Aorta (tissue), 5 donors: ENCODE measurements at regions not wholly inside any gene's neighbourhood (a gene's known extent, or its start where the extent isn't known, plus 50 kb on each side); places are given as distances from the start of the nearest gene placed in this dataset.
"Not testable (repeated sequence)": the region's sequence is repeated elsewhere in the genome, so short reads cannot be mapped to it uniquely, and the experiment has no call there.

Source experiments
- ATAC-seq: fragments of 200-7000 bp; cut with Tn5 transposase; one replicate; pipeline ENCODE4 v1.9.1; 2022; ENCODE audit warnings: moderate library complexity; ENCODE audit not compliant: low FRiP score
- DNase-seq, 2 donors: peaks; one replicate each; pipeline ENCODE4 v3.0.0-alpha.2; 2020
- H3K27ac ChIP-seq, 2 donors: one replicate each; pipeline ENCODE4 v1.5.1; 2013; ENCODE audit warnings: low read length in 2 of 2, mild to moderate bottlenecking in 2 of 2, moderate library complexity in 2 of 2, control low read depth in 1 of 2, inconsistent platforms in 1 of 2, low read depth in 1 of 2
- H3K27me3 ChIP-seq, 2 donors: one replicate each; pipeline ENCODE4 v1.6.1; 2013; ENCODE audit warnings: control low read depth in 1 of 2, low read length in 1 of 2, mild to moderate bottlenecking in 1 of 2, moderate library complexity in 1 of 2; ENCODE audit not compliant: insufficient read depth in 2 of 2, control insufficient read depth in 1 of 2
- H3K36me3 ChIP-seq, 2 donors: one replicate each; pipeline ENCODE4 v1.6.1; 2013; ENCODE audit warnings: control low read depth in 1 of 2, low read length in 1 of 2, mild to moderate bottlenecking in 1 of 2; ENCODE audit not compliant: insufficient read depth in 2 of 2, control insufficient read depth in 1 of 2
- H3K4me1 ChIP-seq, 2 donors: one replicate each; pipeline ENCODE4 v1.6.1; 2013; ENCODE audit warnings: low read length in 2 of 2, control low read depth in 1 of 2, mild to moderate bottlenecking in 1 of 2, moderate library complexity in 1 of 2; ENCODE audit not compliant: insufficient read depth in 2 of 2, control insufficient read depth in 1 of 2
- H3K4me3 ChIP-seq, 2 donors: one replicate each; pipeline ENCODE4 v1.5.1; 2013; ENCODE audit warnings: low read length in 2 of 2, control low read depth in 1 of 2, mild to moderate bottlenecking in 1 of 2
- H3K9me3 ChIP-seq: one replicate; pipeline ENCODE4 v1.6.1; 2013; ENCODE audit warnings: mild to moderate bottlenecking, low read length; ENCODE audit not compliant: control insufficient read depth
- WGBS, 2 donors: extraction: QIAGEN DNeasy Blood & Tissue Kit; methylation state at CpG; one replicate each; pipeline ENCODE4 v1.1.7; 2013; 5-methylcytosine and 5-hydroxymethylcytosine counted together
- intact Hi-C, 2 donors: fragments of 100-400 bp; cut with DNase I; formaldehyde crosslinking; loops; one replicate each; pipeline versions ENCODE4 v1.14.2 to v1.15.0; 2022
- donor health status: healthy with polysubstance abuse.
- donor health status: Bipolar disorder and iron deficiency.
- donor health status: DM: no; HTN: no; CAD: no.
- donor health status: DM: no; HTN: no; CAD: no.
- donor health status: DM: yes; HTN: yes; CAD: no.

DNA sequence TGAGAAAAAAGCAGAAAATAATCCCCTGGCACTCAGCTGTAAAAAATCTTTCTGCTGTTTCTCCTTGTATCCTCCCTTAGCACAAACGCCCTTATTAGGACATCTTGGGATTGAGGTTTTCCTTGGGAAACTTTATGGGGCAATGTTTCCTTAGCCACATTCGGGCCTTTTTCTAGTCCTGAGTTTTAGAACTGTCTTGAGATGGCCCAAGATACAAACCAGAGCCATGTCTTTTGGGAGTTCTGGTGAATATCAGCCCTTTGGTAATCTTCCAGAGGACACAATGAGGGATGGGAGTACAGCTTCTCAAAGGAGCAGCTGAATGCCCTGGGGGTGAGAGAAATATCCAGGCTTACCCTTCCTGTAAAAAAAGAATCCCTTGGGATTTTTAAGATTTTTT lies 182.1 kb downstream of the LIPI start:
- H3K4me3 ChIP-seq, DNase-seq, H3K9me3 ChIP-seq, ATAC-seq, H3K27me3 ChIP-seq, H3K36me3 ChIP-seq, H3K27ac ChIP-seq, H3K4me1 ChIP-seq, intact Hi-C loops: not testable (repeated sequence)
- WGBS, 2 donors, result 20 to 34% methylated on average over 2 of the region's 2 CpGs

DNA sequence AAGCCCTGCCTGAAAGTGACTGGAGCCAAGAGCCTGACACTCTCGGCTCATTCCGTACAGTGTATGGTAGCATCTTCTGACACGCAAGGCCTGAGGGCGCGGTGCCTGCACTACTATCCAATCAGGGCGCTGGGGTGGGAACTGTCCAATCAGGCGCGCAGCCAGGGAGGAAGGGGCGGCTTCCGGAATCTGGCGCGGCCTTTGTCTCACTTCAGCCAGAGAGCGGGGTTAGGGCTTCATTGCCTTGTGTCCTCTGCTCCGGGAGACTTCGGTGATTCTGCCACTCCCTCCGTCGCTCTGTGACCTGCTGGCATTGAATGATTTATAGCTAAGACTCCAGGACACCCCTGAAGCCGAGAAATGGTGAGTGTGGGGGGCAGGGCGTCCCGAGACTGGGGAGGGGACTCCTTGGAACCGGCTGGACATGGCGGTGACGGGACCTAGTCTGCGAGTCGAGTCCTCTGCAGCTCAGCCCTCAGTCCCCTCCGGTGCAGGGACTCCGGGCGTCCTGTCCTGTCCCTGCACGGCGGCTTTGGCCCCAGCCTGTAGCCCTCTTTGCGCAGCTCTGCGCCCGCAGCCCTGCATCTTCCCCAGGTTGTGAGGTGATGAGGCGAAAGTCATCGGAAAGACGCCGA lies 183.4 kb downstream of the LIPI start:
- peak overlapping the region in 1 of 2 donors; percentile 46 for H3K4me3 ChIP-seq
- H3K4me1 ChIP-seq, H3K9me3 ChIP-seq, H3K36me3 ChIP-seq, H3K27ac ChIP-seq, H3K27me3 ChIP-seq, intact Hi-C loops: not testable (repeated sequence)
- WGBS, 2 donors, result 0% methylated on average over 28 to 32 of the region's 37 CpGs
- ATAC-seq, result peak; percentile 97
- peak; percentile 93 to 94 for DNase-seq

DNA sequence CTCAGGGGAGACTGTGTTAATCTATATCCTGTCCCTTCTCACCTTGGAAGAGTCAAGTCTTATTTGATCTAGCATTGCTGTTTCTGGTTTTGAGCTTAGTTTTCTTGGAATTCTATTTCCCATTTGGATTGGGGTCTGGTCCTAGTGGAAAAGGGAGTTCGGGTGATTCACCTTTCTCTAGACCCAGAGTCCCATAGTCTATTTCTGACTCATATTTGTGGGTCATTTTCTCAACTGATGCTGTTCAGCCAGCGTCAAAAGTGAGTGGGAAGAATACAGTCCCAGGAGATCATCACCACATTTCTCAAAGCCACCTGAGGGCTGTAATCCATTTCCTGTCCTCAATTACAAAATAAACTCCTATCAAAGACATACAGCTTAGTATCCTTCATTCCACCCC lies 190.6 kb downstream of the LIPI start:
- intact Hi-C loops, H3K4me3 ChIP-seq, H3K4me1 ChIP-seq, DNase-seq, H3K9me3 ChIP-seq, H3K27me3 ChIP-seq, H3K36me3 ChIP-seq, H3K27ac ChIP-seq, ATAC-seq: not testable (repeated sequence)
- WGBS, 2 donors, result 61 to 67% methylated on average over 2 of the region's 2 CpGs

DNA sequence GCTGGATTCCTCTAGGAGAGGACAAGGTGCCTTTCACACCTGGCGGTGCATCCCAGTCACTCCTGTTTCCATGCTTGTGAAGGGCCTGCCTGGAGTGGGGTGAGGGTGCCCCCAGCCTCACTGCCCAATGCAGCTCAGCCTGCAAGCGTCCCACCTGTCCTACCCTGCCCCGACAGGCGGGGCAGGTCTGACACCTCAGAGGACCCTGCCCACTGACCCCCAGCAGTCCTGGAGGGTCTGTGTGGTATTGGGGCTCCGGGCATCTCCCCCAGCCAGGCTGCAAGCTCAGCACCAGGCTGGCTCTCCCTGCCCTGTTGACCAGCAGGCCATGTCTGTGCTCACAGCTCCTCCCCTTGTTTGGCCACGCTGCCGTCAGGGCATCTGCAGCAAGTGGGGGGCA lies 194.9 kb downstream of the LIPI start:
- H3K27ac ChIP-seq, intact Hi-C loops, H3K27me3 ChIP-seq, H3K9me3 ChIP-seq, H3K4me1 ChIP-seq, DNase-seq, ATAC-seq, H3K4me3 ChIP-seq, H3K36me3 ChIP-seq: not testable (repeated sequence)
- 75 to 92% methylated on average over 5 to 7 of the region's 7 CpGs for WGBS, 2 donors

DNA sequence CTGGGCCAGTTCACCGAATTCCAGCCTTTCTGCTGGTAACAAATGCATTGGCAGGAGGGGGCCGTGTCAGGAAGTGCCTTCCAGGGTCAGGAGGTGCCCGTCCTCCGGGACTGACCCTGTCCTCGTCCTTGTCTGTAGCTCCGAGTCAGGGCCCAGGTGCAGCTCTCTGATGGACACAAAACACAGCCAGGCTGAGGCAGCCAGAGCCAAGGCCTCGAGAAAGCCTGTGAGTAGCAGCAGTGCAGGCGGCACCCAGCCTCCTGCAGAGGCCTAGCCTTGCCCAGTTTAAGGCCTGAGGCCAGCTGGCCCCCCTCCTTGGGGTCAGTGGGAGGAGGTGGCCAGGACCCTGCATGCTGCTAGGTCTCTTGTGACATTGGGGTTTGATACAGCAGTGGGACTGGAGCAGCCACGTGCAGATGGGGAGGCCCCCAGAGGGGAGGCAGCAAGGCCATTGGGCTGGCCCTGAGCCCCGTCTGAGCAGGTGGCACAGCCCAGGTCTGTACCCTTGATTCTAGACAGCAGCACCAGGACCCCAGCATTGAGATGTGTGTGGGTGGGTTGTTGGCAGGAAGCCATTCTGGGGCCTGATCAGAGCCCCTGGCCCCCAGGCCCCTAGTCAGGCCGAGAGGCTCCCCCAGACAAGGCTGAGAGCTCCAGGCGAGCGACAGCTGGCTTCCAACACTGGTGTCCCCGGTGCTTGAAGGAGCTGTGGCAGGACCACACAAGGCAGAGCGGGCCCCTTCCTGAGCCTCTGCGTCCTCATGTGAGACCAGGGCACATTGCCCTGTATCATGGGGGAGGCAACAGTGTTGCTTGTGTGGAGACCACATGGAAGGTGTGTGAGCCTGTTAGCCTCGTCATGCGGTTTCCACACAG lies 196.9 kb downstream of the LIPI start:
- H3K36me3 ChIP-seq, ATAC-seq, H3K27ac ChIP-seq, H3K9me3 ChIP-seq, H3K4me3 ChIP-seq, H3K4me1 ChIP-seq, H3K27me3 ChIP-seq, intact Hi-C loops, DNase-seq: not testable (repeated sequence)
- 82 to 84% methylated on average over 15 to 18 of the region's 18 CpGs for WGBS, 2 donors

DNA sequence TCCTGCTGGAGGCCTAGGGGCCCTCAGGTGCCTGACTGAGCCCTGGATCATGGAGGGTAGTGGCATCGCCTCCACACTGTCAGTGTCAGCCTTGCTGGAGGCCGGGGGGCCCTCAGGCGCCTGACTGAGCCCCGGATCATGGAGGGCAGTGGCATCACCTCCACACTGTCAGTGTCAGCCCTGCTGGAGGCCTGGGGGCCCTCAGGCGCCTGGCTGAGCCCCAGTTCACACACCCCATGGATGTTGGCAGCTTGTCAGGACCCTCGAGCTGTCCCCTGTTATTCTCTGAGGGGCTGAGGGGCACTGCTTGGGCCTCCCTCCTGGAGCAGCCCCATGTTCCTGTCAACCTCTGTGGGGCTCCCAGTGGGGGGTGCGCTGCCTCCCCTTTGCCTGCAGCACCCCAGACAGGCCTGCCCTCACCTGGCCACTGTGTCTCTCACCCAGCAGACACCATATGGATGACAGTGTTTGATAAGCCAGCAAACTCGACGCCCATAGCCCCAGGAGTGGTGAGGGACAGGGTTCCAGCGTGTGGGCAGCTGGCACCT lies 197.6 kb downstream of the LIPI start:
- no peak for ATAC-seq
- WGBS, 2 donors, result 72 to 82% methylated on average over 9 to 10 of the region's 10 CpGs
- no peaks in the 10 kb centered on the region for H3K4me1 ChIP-seq
- no peaks in the 10 kb centered on the region for H3K36me3 ChIP-seq
- intact Hi-C loops, result no loop called here
- no peak overlapping the region for H3K27ac ChIP-seq
- no peaks in the 10 kb centered on the region for H3K27me3 ChIP-seq
- no peaks in the 10 kb centered on the region for H3K9me3 ChIP-seq
- no peak for DNase-seq
- no peak overlapping the region for H3K4me3 ChIP-seq

DNA sequence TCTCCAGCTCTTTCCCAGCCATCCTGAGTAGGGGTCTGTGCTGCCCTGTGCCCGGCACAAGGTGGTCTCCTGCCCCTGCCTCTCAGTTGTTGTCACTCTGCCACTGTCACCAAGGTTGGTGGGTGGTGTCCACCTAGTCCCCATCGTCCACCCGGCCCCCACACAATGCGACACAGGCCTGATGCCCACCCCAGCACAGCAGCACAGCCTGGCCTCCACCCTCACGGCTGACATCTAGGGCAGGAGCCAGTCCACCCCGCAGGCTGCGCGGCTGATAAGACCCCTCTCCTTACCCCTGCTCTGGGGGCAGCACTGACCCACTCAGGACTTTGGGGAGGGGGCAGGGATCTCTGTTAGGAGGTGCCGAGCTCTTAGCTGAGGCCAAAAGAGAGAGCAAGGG lies 198.3 kb downstream of the LIPI start:
- 91 to 96% methylated on average over 9 of the region's 9 CpGs for WGBS, 2 donors

DNA sequence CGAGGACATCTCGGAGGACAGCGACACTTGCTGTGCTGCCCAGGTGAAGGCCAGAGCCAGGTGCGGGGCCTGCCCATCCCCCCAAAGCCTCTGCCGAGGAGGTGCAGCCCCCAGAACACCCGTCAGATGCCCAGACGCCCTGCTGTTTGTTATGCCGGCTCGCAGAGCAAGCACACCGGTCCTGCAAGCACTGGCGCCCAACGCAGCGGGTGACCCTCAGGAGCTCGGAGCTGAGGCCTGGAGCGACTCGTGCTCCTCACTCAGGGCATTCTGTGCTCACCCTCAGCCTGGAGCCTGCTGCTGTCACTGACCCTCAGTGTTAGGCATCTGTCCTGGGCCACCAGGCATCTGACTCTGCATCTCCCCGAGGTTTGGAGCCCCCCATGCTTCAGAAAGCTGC lies 199.0 kb downstream of the LIPI start:
- intact Hi-C loops, DNase-seq, H3K4me3 ChIP-seq, ATAC-seq, H3K9me3 ChIP-seq, H3K27me3 ChIP-seq, H3K4me1 ChIP-seq, H3K36me3 ChIP-seq, H3K27ac ChIP-seq: not testable (repeated sequence)
- WGBS, 2 donors, result 81 to 88% methylated on average over 17 of the region's 17 CpGs

More for the DNA sequence above, 198.3 kb downstream of the LIPI start:
- intact Hi-C loops, result no loop called here
- DNase-seq (no peak), ATAC-seq (no peak)
- no peak overlapping the region for H3K27ac ChIP-seq
- no peaks in the 10 kb centered on the region for H3K4me1 ChIP-seq
- H3K27me3 ChIP-seq, result no peaks in the 10 kb centered on the region
- no peak overlapping the region for H3K4me3 ChIP-seq
- H3K9me3 ChIP-seq, result no peaks in the 10 kb centered on the region
- H3K36me3 ChIP-seq, result no peaks in the 10 kb centered on the region

DNA sequence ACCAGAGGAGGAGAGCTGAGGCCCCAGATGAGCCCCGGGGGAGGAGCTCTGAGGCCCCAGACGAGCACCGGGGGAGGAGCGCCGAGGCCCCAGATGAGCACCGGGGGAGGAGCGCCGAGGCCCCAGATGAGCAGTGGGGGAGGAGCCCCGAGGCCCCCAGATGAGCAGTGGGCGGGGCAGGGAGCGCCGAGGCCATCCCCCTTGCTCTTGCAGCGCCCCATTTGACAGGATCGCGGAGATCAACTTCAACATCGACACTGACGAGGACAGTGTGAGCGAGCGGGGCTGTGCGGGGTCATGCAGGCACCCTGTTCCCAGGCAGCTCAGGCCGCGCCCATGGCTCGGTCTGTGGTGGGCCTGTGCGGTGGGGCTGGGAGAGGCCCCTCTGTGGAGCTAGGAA lies 199.6 kb downstream of the LIPI start:
- H3K27me3 ChIP-seq, H3K9me3 ChIP-seq, H3K27ac ChIP-seq, H3K4me1 ChIP-seq, ATAC-seq, H3K4me3 ChIP-seq, H3K36me3 ChIP-seq, intact Hi-C loops, DNase-seq: not testable (repeated sequence)
- 91 to 92% methylated on average over 24 of the region's 24 CpGs for WGBS, 2 donors
